Right lobe of liver (tissue), 4 donors: ENCODE measurements at regions not wholly inside any gene's neighbourhood (a gene's known extent, or its start where the extent isn't known, plus 50 kb on each side); places are given as distances from the start of the nearest gene placed in this dataset.

Experiments used
- POLR2A ChIP-seq: fragments of 450-650 bp; IDR thresholded peaks from one replicate; pipeline ENCODE4 v1.6.1; 2017; ENCODE audit warnings: antibody characterized with exemption, mild to moderate bottlenecking
- TF ChIP-seq, protein P1 (sequence below), 4 donors: fragments of 200-600 bp in 3 of 4; fragments of 450-650 bp in 1 of 4; IDR thresholded peaks; one replicate each; pipeline versions ENCODE4 v1.5.1 to v1.8.0; 2016 to 2022; ENCODE audit warnings: antibody characterized with exemption in 4 of 4, mild to moderate bottlenecking in 2 of 4
- donor health status: DM: no; HTN: no; CAD: no.
- donor health status: DM: no; HTN: no; CAD: no.
- donor health status: DM: no; HTN: yes; CAD: no.

DNA sequence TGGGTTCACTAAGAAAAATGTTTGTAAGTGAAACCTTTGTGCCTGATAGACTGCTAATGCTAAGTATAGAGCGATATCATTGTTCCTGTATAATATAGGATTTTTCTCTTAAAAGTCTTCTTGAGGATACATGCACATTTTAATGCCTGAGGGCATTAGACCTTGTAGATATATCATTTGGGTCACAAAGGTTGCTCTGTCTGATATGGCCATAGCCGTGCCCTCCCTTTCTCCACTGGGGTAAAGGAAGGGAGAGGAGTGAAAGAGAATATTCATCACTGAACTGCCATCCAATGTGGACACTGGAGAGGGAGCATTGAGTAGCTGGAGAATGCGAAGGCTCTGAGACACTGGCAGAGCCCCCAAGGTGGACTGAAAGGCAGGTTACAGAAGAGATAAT is 442.2 kb upstream of the SPTLC3 start:
- TF ChIP-seq, protein P1, sequence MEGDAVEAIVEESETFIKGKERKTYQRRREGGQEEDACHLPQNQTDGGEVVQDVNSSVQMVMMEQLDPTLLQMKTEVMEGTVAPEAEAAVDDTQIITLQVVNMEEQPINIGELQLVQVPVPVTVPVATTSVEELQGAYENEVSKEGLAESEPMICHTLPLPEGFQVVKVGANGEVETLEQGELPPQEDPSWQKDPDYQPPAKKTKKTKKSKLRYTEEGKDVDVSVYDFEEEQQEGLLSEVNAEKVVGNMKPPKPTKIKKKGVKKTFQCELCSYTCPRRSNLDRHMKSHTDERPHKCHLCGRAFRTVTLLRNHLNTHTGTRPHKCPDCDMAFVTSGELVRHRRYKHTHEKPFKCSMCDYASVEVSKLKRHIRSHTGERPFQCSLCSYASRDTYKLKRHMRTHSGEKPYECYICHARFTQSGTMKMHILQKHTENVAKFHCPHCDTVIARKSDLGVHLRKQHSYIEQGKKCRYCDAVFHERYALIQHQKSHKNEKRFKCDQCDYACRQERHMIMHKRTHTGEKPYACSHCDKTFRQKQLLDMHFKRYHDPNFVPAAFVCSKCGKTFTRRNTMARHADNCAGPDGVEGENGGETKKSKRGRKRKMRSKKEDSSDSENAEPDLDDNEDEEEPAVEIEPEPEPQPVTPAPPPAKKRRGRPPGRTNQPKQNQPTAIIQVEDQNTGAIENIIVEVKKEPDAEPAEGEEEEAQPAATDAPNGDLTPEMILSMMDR (IDR thresholded peaks at IDR 0.05), result no peak
- no peak for TF ChIP-seq POLR2A
